ENCODE measurements at regions not wholly inside any gene's neighbourhood (a gene's known extent, or its start where the extent isn't known, plus 50 kb on each side); places are given as distances from the start of the nearest gene placed in this dataset.

DNA sequence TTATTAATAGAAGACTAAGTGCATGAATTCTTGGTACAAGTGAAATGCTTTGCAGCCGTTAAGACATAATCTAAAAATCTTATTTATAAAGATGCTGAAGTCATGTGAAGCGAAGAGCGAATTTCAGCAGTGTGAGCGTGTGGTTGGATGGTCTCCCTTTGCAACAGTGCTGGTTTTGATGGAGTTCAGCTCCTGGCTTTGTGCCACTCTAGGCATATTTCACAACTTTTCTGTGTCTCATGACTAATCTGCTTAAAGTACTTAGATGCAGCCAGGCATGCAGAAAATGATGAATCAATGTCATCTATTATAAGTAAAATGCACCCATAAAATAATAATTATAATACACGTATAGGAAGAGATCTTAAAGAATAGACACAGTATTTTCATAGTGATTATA lies 107.2 kb upstream of the TCERG1L start:
- TF ChIP-seq EP300 (IDR thresholded peaks at IDR 0.05), result no peak
- no peak for TF ChIP-seq POLR2A (IDR thresholded peaks at IDR 0.05)
- TF ChIP-seq POLR2AphosphoS5 (IDR thresholded peaks at IDR 0.05), result no peak

Data from suprapubic skin (tissue), 4 donors.